Esophagus muscularis mucosa (tissue), 3 donors: ENCODE measurements at regions not wholly inside any gene's neighbourhood (a gene's known extent, or its start where the extent isn't known, plus 50 kb on each side); places are given as distances from the start of the nearest gene placed in this dataset.

Source experiments
- POLR2AphosphoS5 ChIP-seq, 2 donors: sonication (generic); formaldehyde crosslinking; IDR thresholded peaks; one replicate each; pipeline ENCODE4 v1.6.1; 2017; ENCODE audit warnings: antibody characterized with exemption in 2 of 2
- TF ChIP-seq, protein P1 (sequence below), 3 experiments: fragments of 200-600 bp in 2 of 3; fragments of 450-650 bp in 1 of 3; sonication (generic) in 2 of 3; IDR thresholded peaks; one replicate each; pipeline ENCODE4 v1.5.1; 2017 to 2019; ENCODE audit warnings: antibody characterized with exemption in 3 of 3, mild to moderate bottlenecking in 2 of 3, moderate library complexity in 1 of 3

DNA sequence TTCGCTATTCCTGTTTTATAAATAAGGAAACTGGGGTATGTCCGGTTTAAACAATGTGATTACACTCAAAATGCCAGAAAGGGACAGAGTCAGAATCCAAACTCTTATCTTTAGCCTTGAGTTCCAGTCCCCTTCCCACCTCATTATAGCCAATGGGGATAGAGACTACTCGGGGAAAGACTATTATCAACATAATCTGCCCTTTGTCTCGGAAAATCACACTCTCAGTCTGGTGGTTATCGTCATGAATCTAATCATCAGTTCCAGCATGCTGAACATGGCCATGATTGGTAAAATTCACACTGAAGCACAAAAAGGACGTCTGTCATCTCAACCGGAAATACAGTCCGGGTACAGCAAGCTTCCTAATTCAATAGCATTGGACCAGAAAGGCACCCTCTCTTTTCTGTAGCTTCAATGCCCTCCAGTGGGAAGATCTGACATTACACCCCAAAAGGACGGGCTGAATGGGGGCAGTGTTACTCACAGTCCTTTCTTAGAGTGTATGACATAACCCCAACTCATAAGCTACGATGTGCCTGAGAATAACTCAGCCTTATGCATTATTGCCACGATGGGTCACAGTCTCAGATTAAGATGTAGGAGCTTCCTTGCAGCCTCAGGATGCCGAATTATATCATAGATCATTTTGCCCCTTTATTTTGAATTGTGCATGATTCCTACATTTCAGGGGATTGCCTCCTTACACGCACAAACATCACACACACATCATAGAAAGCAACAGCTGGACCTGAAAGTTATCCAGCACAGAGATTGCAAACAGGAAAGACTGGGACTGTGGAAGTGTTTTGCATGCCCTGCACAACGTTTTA is 390.4 kb upstream of the LMCD1 start:
- TF ChIP-seq, protein P1, sequence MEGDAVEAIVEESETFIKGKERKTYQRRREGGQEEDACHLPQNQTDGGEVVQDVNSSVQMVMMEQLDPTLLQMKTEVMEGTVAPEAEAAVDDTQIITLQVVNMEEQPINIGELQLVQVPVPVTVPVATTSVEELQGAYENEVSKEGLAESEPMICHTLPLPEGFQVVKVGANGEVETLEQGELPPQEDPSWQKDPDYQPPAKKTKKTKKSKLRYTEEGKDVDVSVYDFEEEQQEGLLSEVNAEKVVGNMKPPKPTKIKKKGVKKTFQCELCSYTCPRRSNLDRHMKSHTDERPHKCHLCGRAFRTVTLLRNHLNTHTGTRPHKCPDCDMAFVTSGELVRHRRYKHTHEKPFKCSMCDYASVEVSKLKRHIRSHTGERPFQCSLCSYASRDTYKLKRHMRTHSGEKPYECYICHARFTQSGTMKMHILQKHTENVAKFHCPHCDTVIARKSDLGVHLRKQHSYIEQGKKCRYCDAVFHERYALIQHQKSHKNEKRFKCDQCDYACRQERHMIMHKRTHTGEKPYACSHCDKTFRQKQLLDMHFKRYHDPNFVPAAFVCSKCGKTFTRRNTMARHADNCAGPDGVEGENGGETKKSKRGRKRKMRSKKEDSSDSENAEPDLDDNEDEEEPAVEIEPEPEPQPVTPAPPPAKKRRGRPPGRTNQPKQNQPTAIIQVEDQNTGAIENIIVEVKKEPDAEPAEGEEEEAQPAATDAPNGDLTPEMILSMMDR (IDR thresholded peaks at IDR 0.05): peak; percentile 72 to 86 (median 77)
- no peak for TF ChIP-seq POLR2AphosphoS5 (IDR thresholded peaks at IDR 0.05)
